Hematopoietic multipotent progenitor cell treated with erythropoietin and hydrocortisone succinate and interleukin-3 and kit ligand, for 8 days (in vitro differentiated cells): ENCODE measurements at regions not wholly inside any gene's neighbourhood (a gene's known extent, or its start where the extent isn't known, plus 50 kb on each side); places are given as distances from the start of the nearest gene placed in this dataset.
"Not testable (repeated sequence)": the region's sequence is repeated elsewhere in the genome, so short reads cannot be mapped to it uniquely, and the experiment has no call there.

Experiments
- DNase-seq: peaks from one replicate; pipeline ENCODE4 v3.0.0-alpha.2; 2015

DNA sequence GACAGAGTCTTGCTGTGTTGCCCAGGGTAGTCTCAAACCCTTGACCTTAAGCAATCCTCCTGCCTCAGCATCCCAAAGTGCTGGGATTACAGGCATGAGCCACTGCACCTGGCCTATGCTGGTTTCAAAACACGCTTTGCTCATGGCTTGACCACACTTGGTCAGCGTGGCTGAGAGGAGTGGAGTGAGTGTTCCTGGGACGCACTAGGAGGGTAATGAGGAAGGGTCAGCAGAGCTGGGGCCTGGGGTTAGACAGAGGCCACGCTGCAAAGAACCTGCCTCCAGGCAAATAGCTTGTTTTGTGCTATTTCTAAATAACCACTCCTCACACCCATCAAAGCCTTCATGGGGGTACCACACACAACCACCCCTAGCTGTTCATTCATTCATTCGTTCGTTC is 77.9 kb upstream of the TOX2 start:
- no peak for DNase-seq

DNA sequence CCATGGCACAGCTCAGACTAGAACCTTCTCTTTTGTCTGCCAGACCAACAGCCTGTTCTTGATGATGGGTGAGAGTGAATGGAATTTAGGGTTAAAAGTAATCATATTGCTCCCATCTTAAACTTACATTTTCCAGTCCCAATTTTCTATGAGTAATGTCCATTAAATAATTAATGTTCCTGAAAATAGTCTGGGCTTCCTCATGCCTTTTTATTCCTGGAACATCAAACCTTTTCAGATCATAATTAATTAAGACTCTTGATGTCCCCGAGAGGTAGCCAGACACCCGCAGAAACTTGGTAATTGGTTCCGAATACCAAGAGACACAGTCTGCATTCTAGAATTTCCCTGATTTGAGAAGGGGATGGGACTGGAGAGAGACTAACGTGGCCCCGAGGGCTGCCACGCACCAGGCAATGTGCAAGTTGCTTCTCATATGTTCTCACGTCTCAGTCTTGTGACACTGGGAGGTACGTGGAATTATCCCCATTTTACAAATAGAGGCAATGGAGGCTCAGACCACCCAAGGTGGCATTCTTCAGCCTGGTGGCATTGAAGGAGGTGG is 78.6 kb upstream of the TOX2 start:
- DNase-seq: no peak

DNA sequence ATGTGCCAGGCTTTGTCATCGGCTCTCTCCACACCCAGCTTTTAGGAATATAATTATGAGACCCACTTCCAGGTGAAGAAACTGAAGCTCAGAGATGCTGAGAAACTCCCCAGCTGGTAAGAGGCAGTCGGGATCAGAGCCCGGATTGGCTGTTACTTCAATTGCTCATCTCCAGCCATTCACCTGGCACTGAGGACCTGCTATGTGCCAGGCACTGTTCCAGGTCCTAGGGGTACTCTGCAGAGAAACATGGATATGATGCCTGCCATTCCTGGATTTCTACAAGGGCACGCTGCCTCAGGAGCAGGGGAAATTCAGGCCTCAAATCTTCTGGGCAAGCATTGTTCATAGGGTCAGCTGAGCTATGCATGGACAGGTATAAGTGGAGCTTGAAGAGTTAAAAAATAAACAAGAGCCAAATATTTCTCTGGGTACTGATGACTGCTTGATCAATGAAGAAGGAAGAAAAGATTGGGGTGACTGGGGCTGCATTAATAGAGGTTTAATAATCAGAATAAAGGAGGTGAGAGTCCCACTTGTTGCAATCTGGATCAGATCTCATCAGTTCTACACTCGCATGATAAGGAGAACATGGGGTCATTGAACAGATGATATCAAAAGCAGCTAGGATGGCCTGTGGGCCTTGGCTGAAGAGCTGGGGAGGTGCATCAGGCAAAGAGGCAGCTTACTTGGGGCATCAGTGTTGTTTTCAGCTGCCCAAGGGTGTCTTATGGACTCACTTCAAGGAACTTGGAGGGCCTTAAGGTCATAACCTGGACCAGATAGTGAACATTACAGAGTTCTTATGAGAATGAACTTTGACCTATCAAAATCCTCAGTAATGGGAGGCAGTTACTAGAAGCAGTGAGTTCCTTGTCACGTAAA is 80.9 kb upstream of the TOX2 start:
- no peak for DNase-seq

DNA sequence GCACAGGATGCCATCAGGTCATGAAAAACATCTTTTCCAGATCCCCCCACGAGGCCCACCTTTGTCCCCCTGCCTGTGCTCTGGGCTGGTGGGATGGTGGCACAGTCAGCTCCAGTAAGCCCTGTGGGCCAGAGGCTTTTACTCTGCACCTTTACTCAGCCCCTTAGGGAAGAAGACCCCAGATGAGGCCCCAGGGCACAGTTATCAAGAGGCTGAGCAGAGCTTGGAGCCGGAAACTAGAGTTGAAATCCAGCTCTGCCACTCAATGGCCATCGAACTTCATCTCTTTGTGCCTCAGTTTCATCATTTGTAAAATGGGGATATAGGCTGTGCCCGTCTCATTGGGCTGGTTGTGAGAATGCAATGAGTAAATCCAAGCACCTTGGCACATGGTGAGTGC is 81.7 kb upstream of the TOX2 start:
- DNase-seq: no peak

DNA sequence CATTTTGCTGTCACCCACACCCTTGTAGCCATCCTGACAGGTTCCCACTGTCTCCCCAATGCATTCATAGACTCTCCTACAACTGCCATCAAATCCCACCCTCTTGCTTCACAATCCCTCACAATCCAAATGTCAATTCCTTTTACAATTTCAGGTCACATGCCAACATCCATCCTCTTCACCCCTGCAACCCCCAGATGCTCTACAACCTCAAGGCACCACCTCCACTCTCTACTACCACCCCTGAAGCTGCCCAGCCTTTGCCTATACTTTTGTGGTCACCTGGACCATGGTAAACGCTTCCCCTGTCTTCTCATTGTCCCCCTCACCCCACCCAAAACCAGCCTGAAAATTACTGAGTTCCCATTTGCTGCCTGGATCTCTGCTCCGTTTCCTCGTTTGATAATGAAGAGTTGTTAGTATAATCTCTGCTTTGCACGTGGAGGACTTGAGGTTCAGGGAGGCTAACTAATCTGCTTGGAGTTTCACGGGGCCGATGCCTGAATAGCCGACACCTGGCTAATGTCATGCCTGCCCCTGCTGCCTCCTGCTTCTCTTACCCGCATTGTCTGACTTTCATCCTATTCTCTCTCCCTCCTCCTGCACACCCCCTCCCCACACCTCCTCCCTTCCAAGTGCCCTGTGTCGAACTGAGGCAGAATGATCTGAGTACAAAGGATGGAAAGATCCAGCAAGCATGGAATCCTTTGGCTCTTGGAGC is 82.4 kb upstream of the TOX2 start:
- no peak for DNase-seq

DNA sequence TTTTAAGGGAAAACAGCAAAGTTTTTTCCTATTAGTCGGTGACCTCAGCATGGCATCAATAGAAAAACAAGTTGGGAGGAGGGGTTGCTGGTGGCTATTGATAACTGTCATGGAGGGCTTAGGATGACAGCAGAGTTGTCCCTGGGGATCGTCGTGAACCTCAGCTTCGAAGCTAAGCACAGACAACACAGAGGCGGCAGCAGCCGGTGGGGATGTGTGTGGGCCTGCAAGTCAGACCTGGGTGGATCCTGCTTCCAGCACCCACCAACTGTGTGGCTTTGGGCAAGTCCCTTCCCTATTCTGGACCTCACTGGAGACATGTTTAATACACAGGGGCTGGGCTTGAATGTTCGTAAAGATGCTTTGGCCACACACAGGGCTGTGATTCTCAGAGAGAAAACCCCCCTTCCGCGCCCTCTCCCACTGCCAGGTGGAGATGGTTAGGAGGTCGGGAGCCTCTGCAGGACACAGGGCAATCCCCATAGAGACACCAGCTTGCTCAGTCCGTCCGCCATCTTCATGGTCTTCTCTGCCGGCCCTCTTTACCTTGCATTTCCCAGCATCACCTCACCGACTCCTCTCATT is 83.1 kb upstream of the TOX2 start:
- DNase-seq: no peak

DNA sequence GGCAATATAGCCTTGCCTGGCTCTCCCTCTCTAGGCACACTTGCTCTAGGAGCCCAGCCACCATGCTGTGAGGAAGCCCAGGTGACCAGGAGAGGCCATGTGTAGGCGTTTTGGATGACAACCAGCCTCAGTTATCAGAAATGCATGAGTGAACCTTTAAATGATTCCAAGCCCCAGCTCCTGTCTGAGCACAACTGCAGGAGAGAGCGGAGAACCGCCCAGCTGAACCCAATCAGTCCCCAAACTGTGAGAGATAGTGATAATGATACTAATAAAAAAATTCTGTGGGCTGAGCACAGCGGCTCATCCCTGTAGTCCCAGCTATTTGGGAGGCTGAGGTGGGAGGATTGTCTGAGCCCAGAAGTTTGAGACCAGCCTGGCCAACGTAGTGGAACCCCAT is 83.8 kb upstream of the TOX2 start:
- DNase-seq: no peak

DNA sequence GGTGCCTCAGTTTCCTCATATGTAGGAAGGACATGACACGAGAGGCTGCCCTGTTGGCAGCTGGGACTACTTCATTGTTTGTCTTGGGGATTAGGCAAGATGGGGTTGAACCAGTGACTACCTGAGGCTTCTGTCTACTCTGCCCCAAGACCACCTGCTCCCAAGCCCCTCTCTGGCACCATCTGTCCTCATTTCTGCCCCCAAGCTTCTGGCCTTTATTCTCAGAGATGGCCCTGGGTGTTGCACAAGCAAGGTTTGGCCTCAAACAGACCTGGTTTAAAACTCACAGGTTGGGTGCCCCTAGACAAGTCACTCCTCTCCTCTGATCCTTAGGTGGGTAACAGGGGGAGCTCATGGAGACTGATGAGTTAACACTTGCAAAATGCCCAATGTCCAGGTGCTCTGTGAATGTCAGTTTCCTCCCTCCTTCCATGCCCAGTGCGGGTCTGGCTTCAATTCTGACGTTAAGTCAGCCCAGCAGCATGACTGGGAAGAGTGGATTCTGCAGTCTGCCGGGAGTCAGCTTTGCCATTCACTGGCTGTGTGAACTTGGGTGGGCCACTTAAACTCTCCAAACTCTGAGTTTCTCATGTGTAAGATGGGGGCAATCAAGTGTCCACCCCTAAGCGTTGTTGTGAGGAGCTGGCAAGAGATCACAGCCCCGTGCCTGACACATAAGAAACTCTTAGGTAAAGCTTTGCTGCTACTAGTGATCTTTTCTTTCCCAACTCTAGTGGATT is 84.5 kb upstream of the TOX2 start:
- no peak for DNase-seq

DNA sequence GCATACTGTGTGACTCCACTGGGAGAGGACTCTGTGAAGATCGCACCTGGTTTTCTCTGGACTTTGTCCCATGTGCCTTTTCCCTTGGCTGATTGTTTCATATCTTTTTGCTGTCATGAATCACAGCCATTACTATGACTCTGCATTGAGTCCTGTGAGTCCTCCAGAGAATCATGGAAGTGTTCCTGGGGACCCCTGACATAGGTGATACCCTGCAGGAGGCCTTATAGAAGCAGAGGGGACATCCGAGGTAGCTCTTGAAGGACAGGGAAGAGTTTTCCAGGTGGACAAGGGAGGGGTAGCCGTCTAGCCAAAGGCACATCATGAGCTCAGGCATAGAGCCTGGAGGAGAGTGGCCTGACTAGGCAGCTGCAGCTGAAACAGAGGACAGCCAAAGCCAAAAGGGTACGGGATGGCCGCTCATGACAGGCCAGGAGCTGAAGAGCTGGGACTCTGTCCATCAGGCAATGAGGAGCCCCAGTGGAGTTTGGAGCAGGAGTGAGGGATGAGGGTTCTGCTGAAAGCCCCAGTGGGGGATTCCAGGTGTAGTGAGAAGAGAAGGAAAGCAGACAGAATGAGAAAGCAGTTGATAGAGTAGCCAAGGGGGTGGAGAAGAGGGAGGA is 86.6 kb upstream of the TOX2 start:
- no peak for DNase-seq

DNA sequence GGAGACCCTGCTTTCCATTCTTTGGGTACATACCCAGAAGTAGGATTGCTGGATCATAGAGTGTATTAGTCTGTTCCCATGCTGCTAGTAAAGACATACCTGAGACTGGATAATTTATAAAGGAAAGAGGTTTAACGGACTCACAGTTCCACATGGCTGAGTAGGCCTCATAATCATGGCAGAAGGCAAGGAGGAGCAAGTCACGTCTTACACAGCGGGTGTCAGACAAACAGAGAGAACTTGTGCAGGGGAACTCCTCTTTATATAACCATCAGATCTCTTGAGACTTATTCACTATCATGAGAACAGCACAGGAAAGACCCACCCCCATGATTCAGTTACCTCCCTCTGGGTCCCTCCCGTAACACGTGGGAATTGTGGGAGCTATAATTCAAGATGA is 87.7 kb upstream of the TOX2 start:
- not testable (repeated sequence) for DNase-seq

DNA sequence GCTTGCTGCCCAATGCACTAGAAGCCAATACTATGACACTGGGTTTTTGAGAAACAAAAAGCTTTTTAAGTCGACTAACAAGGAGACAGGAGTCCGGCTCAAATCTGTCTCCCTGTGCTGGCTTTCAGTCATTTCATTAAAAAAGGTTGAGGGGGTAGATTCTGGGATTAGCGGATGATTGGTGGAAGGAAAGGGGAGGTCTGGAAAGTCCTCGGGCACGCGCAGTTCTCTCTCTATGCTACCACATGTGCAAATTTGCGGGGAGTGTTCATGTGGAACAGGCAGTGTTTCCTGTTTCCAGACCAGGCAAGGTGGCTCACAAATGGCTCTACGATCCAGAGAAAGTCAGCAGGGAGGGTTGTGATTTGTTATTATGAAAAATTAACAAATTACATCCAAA is 89.1 kb upstream of the TOX2 start:
- DNase-seq: no peak

DNA sequence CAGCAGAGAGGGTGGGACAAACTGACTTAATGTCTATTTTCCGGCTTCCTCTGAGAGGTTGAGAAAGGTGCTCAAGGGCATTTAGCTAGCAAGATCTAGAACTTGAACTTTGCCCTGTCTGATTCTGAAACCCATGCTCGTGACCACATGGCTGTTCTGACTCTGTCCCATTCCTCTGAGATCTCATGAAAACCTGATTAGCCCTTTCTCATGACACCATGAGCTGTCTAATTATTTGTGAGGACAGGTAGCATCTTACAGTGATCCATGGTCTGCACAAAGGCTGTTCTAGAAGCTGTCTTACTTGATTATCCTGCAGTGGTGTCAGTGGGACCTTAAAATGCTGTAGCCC is 89.6 kb upstream of the TOX2 start:
- DNase-seq: no peak

DNA sequence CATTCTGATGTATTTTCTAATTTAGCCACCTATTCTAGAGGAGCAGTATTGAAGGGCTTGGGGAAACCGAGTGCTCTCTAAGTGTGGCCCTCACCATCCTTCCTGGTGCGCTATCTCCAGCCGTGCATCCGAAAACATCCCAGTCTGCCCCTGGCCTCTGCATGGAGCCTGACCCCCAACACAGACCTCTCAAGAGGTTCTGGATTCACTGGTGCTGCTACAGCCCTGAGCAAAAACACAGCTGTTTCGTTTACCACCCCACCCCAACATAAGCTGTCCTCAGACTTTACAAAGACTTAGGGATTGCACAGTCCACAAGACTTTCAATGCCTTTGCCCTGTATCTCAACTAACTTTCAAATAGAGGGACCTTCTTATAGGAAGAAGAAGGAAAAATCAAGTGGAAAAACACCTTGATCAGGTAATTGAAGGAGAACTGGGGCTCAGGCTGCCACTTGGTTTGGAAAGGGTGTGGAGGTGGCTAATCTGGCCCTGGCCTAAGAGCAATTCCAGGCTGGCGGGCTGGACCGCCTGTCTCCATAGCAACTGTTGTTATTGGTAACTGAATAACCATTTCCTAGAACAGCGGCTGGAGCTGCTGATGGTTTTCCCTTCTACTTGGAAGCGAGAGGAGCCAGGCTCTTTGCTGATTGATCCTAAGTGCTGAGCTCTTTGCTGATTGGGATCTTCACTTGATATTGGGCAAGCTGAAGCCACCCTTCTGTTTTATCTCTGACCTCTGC is 90.2 kb upstream of the TOX2 start:
- DNase-seq: no peak

DNA sequence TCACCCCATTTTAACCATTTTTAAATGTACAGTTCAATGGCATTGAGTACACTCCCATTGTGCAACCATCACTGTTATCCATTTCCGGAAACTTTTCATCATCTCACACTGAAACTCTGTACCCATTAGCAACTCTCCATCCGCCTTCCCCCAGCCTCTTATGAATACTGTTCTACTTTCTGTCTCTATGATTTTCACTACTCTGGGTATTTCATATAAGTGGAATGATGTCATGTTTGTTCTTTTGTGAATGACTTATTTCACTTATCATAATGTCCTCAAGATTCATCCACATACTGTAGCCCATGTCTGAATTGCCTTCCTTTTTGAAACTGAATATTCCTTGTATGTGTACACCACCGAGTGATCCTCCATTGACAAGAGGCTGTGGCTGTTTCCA is 92.9 kb upstream of the TOX2 start:
- DNase-seq: no peak

DNA sequence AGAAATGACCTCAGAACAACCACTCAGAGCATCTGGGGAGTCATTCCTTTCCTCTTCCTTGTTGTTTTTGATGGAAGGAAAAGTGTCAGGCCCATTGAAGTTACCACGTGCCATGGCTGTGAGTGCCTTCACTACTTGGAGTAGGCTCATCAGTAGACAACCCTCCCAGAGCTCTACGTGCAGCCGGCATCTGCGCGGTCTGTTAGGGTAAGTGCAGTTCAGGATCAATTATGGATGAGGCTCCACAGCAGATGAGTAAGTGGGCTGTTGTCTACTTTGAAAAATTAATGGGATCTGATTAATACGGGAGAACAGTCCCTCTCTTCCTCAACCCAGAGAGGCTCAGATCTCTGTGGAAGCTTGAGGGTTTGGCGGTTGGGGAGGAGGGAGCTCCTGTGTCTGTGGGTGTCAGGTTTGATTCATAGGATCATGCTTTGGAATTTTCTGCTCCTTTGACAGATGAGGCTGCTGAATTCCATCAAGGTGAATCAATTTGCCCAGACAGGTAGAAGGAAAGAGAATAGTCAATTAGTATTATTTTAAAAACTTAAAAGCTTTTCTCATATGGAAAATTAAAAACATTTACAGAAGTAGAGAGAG is 93.8 kb upstream of the TOX2 start:
- DNase-seq: no peak

DNA sequence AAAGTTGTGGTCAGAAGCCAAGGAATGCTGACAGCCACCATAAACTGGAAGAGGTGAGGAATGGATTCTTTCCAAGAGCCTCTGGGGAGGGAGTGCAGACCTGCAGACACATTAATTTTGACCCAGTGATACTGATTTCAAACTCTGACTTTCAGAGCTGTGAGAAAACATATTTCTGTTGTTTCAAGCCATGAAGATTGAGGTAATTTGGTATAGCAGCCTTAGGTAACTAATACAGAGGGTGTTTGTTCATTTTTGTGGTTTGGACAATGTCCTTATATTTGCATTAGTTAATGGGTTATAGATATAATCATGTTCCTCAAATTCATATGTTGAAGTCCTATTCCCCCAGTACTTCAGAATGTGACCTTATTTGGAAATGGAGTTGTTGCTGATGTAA is 85.4 kb upstream of the GTSF1L start:
- DNase-seq: no peak

DNA sequence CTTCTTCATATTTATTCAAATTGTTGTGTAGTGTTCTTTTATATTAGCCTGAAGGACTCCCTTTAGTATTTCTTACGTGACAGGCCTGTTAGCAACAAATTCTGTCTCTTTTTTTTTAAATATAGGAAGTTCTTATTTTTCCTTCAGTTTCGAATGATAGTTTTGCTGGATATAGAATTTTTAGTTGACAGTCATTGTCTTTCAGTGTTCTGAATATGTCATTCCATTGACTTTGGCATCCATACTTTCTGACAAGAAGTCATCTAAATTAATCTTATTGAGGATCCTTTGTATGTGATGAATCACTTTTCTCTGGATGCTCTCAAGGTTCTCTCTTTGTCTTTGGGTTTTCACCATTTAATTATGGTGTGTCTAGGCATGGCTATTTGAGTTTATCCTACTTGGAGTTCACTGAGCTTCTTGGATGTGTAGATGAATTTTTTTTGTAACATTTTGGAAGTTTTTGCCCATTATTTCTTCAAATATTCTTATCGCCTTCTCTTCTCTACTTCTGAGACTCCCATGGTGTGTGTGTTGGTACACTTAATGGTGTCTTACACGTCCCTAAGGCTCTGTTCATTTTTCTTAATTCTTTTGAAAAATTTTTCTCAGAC is 82.5 kb upstream of the GTSF1L start:
- no peak for DNase-seq

DNA sequence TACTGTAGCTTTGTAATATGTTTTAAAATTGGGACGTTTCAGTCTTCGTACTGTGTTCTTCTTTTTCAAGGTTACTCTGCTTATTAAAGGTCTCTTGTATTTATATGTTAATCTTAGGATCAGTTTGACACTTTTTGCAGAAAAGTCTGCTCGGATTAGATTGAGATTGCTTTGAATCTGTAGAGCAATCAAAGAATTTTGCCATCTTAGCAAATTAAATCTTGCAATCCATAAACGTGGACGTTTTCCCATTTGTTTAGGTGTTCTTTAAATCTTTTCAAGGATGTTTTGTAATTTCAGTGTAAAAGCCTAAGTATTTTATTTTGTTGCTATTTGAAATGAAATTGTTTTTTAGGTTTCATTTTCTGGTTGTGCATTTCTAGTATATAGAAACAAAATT is 78.0 kb upstream of the GTSF1L start:
- DNase-seq: no peak

DNA sequence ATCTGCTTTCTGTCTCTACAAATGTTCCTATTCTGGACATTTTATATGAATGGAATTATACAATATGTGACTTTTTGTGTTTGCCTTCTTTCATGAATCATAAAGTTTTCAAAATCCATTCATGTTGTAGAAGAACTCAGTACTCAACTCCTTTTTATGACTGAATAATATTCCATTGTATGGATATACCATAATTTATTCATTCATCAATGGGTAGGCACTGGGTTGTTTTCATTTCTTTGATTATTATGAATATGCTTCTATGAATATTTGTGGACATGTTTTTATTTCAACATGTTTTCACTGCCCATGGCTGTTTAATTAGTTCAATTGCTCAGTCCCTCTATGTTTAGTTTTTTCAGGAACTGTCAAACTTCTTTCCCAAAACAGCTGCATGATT is 76.5 kb upstream of the GTSF1L start:
- DNase-seq: no peak

DNA sequence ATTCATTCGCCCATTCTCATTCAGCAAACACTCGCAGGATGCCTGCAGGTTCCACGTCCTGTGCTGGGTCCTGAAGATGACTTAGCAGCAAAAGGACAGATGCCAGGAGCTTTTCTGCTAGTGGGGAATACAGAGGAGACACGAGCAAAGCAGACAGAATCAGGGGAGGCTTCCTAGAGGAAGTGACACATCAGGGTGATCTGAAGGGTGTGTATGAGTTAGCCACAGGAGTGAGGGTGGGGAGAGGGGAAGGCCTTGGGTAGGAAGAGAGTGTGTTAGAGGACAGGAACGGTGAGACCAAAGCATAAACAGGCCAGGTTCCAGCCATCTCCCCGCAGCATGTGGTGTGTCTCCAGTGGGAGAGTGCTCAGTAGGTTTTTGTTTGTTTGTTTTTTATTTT is 73.4 kb upstream of the GTSF1L start:
- DNase-seq: no peak

DNA sequence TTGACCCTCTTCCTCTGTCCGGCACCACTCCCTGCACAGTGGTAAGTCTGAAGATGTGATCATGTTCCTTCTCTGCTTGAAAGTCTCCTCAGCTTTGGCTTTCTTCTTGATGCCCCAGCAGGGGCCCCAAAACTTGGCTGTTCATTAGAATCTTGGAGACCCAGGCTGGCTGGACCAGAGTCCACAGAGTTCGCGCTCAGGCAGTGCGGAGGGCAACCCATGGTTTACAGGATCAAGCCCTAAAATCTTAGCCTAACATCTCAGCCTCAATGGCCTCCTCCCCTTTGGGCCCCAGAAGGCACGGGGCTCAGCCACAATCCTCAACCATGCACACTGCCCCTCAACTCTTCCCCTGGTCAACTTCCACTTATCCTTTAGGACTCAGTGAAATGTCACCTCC is 72.9 kb upstream of the GTSF1L start:
- no peak for DNase-seq
